Astrocyte of the cerebellum (primary cell): ENCODE measurements at regions not wholly inside any gene's neighbourhood (a gene's known extent, or its start where the extent isn't known, plus 50 kb on each side); places are given as distances from the start of the nearest gene placed in this dataset.

Source experiments
- DNase-seq: peaks from one replicate; pipeline ENCODE4 v3.0.0-alpha.2; 2011; ENCODE audit warnings: low read depth
- H3K4me3 ChIP-seq: 2 replicates; pipeline ENCODE4 v1.5.1; 2011; ENCODE audit warnings: mild to moderate bottlenecking, low read depth, low read length, moderate library complexity
- CTCF ChIP-seq: IDR thresholded peaks from 2 replicates; pipeline ENCODE4 v1.5.1; 2012; ENCODE audit warnings: low read length, low read depth, moderate library complexity, mild to moderate bottlenecking; ENCODE audit errors: missing control alignments
- in situ Hi-C: cut with HindIII; loops from 2 replicates; pipeline ENCODE4 v1.10.0; 2017; ENCODE audit warnings: low sequenced_read_pairs

DNA sequence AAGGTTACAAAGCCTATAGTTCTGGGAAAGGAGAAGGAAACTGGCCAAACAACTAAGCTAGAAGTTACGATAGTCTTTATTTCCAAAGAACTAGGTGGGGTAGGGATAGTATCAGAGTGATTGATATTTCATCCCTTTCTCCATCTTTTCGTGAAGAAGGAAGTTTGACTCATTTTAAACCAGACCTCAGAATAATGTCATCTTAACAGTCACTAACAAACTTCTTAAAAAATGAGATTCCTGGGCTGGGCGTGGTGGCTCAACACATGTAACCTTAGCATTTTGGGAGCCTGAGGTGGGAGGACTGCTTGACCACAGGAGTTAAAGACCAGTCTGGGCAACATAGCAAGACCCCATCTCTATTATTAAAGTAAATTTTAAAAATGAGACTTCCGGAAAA lies 69.4 kb downstream of the ARL4A start:
- no peak for TF ChIP-seq CTCF
- in situ Hi-C loops, result no loop called here
- H3K4me3 ChIP-seq, result no peak overlapping the region
- DNase-seq, result no peak

DNA sequence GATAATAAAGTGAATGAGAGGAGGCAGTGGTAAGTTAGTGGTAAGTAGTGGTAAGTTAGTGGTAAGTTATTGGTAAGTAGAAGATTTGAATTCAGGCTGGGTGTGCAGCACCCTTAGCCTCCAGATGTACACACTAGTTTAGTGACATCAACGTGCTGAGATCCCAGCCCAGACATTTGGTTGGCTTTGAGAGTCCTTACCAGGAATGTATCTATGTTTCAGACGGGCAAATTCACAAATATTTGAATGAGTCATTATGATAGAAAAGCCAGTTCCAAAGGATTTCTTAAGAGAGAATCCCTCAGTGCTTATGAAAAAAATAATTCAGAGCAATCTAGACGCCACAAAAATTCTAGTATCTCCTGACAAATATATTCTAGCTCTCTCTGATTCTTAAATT lies 70.0 kb downstream of the ARL4A start:
- in situ Hi-C loops, result no loop called here
- peak; percentile 62 for DNase-seq
- no peak overlapping the region for H3K4me3 ChIP-seq
- no peak for TF ChIP-seq CTCF

DNA sequence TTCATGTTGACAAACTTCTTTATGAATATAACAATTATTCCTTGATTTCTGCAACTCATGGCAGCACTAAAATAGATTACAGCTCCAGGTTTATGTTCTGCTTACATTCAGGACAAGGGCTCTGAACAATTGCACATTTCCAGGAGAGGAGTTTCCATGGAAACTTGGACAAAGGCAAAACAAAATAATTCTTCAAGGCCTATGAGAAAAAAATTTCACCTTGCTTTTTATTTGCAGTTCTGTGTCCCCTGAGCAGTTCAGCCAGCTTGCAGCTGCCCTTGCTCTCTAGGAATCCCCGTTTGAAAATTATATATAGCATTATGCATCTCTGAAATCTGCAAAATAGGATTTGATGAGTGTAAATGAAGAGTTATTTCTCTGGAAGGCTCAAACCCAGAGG lies 71.7 kb downstream of the ARL4A start:
- no peak for DNase-seq
- H3K4me3 ChIP-seq, result no peak overlapping the region
- TF ChIP-seq CTCF, result no peak
- in situ Hi-C loops, result no loop called here

- TF ChIP-seq CTCF, result no peak
- H3K4me3 ChIP-seq, result no peak overlapping the region
- in situ Hi-C loops, result no loop called here
- no peak for DNase-seq
Measured at GRCh38 chr7:12761111-12761510, 73.7 kb downstream of the ARL4A start.

DNA sequence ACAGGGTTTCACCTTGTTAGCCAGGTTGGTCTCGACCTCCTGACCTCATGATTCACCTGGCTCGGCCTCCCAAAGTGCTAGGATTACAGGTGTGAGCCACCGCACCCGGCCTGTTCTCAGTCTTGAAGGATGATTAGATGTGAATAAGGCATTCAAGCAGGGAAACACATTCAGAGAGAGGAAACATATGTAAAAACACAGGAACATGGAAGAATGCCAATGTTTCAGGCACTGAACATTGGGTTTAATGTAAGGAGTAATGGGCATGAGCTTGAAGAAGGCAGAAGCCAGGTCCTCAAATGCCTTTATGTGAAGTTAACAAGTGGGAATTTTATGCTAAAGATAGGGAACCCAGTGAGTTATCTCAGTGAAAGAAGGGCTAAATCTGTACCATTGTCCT lies 74.3 kb downstream of the ARL4A start:
- in situ Hi-C loops, result no loop called here
- TF ChIP-seq CTCF, result no peak
- DNase-seq, result no peak
- no peak overlapping the region for H3K4me3 ChIP-seq

DNA sequence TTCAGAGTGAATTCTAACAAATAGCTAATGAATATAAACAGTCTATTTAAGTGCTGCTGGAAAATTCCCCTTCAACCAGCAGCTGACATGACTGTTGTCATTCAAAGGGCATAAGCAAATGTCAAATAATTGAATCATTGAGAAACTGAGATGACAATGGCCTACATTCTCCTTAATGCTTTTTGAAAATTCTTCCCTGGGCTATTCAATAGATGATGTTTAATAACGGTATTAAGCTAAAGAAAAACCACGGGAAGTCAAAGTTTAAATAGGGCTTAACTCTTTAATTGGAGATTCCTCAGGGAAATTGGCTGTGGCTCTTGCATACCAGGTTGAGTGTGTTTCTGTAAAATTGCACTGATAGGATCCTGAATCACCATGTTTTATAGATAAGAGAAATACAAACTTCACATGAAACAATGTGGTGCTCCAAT lies 77.0 kb downstream of the ARL4A start:
- in situ Hi-C loops, result no loop called here
- no peak for TF ChIP-seq CTCF
- no peak overlapping the region for H3K4me3 ChIP-seq
- DNase-seq, result no peak

DNA sequence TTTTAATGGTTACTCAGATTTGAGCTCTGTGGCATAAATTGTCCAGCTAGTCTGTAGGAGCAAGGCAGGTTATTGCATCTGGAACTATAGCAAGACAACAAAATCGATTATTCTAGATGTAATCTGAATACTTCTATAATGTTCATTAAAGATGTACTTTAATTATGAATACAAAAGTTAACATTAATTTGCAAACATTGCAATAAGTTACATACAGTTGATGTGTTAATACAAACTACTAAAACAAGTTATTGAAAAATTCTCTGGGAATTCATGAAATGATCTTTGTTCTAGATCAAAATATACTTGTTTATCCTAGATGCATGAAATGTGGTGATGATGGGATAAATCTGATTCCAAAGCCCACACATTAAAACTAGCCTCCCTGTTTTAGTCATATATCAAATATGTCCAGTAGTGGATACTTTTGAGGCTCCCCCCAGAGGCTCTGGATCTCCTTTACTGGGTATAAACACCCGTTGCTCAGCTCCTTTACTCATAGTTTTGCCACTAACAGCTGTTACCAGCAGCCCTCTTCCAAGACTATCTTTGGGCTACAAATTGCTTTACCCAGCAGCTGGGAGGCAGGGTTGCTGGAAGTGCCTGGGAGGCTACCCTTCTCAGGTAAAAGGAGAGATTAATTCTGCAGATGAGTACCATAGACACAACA lies 78.1 kb downstream of the ARL4A start:
- no peak for TF ChIP-seq CTCF
- H3K4me3 ChIP-seq, result no peak overlapping the region
- no peak for DNase-seq
- in situ Hi-C loops, result no loop called here
